OCI-LY1 (cell line): ENCODE measurements at regions not wholly inside any gene's neighbourhood (a gene's known extent, or its start where the extent isn't known, plus 50 kb on each side); places are given as distances from the start of the nearest gene placed in this dataset.

Experiments used
- H2AFZ ChIP-seq: fragments of 200-600 bp; sonication (generic), shearing (Covaris generic); 2 replicates; pipeline ENCODE4 v1.6.0; 2014; ENCODE audit warnings: antibody characterized with exemption, mild to moderate bottlenecking, low read length
- H3F3A ChIP-seq: fragments of 200-600 bp; sonication (generic), shearing (Covaris generic); 2 replicates; pipeline ENCODE4 v1.6.0; 2014; ENCODE audit warnings: mild to moderate bottlenecking, antibody characterized with exemption, low read length, moderate library complexity; ENCODE audit not compliant: insufficient read depth
- H3K27ac ChIP-seq: fragments of 200-600 bp; sonication (generic); 2 replicates; pipeline ENCODE4 v1.5.1; 2014; ENCODE audit warnings: low read length, mixed run types, mild to moderate bottlenecking, low read depth; ENCODE audit not compliant: poor library complexity, severe bottlenecking
- H3K27me3 ChIP-seq: fragments of 200-600 bp; sonication (generic); 2 replicates; pipeline ENCODE4 v1.6.0; 2014; ENCODE audit warnings: antibody characterized with exemption, mild to moderate bottlenecking, low read length, moderate library complexity; ENCODE audit not compliant: insufficient read depth
- H3K36me3 ChIP-seq: fragments of 200-600 bp; sonication (generic); 2 replicates; pipeline ENCODE4 v1.6.1; 2014; ENCODE audit warnings: mild to moderate bottlenecking, antibody characterized with exemption, low read length, moderate library complexity, mixed read lengths; ENCODE audit not compliant: insufficient read depth
- H3K4me1 ChIP-seq: fragments of 200-600 bp; sonication (generic); 2 replicates; pipeline ENCODE4 v1.5.1; 2014; ENCODE audit warnings: mild to moderate bottlenecking, low read length, moderate library complexity; ENCODE audit not compliant: insufficient read depth, severe bottlenecking
- H3K4me2 ChIP-seq: fragments of 200-600 bp; sonication (generic), shearing (Covaris generic); 2 replicates; pipeline ENCODE4 v1.6.1; 2014; ENCODE audit warnings: low read length
- H3K4me3 ChIP-seq: fragments of 200-600 bp; sonication (generic); 2 replicates; pipeline ENCODE4 v1.5.1; 2014; ENCODE audit warnings: low read length, low read depth, mild to moderate bottlenecking, mixed read lengths; ENCODE audit not compliant: poor library complexity, severe bottlenecking
- H3K79me2 ChIP-seq: fragments of 200-600 bp; shearing (Covaris generic); 2 replicates; pipeline ENCODE4 v1.6.1; 2016; ENCODE audit warnings: mixed run types, low read length, mixed read lengths; ENCODE audit not compliant: insufficient read depth
- H3K9ac ChIP-seq: fragments of 200-600 bp; sonication (generic), shearing (Covaris generic); 2 replicates; pipeline ENCODE4 v1.6.1; 2014; ENCODE audit warnings: mild to moderate bottlenecking, low read length, mixed read lengths
- H3K9me2 ChIP-seq: fragments of 200-600 bp; sonication (generic), shearing (Covaris generic); 2 replicates; pipeline ENCODE4 v1.6.1; 2014; ENCODE audit warnings: low read depth, mild to moderate bottlenecking, low read length, mixed read lengths
- H3K9me3 ChIP-seq: fragments of 200-600 bp; shearing (Covaris generic); 2 replicates; pipeline ENCODE4 v1.6.1; 2014; ENCODE audit warnings: low read length, mixed read lengths
- H4K20me1 ChIP-seq: fragments of 200-600 bp; sonication (generic), shearing (Covaris generic); 2 replicates; pipeline ENCODE4 v1.6.0; 2016; ENCODE audit warnings: mild to moderate bottlenecking, low read length; ENCODE audit not compliant: insufficient read depth
- CTCF ChIP-seq: fragments of 200-600 bp; sonication (generic), shearing (Covaris generic); IDR thresholded peaks from 2 replicates; pipeline ENCODE4 v1.5.1; 2017; ENCODE audit warnings: mild to moderate bottlenecking, antibody characterized with exemption, low read length, moderate library complexity, mixed read lengths
- EZH2 ChIP-seq: fragments of 200-600 bp; sonication (generic), shearing (Covaris generic); IDR thresholded peaks from 2 replicates; pipeline ENCODE4 v1.8.0; 2017; ENCODE audit warnings: borderline replicate concordance, mixed run types, mild to moderate bottlenecking, antibody characterized with exemption, low read length, moderate library complexity, mixed read lengths

- Histone ChIP-seq H3K9ac (no peak overlapping the region), H3K27ac (no peak overlapping the region), H3K4me3 (no peak overlapping the region), H3K4me1 (peaks cover 15% of the 10 kb centered on the region), H3F3A (no peaks in the 10 kb centered on the region), H4K20me1 (no peaks in the 10 kb centered on the region), H3K36me3 (no peaks in the 10 kb centered on the region), H3K9me3 (no peaks in the 10 kb centered on the region), H2AFZ (no peak overlapping the region), H3K27me3 (no peaks in the 10 kb centered on the region), H3K79me2 (no peaks in the 10 kb centered on the region), H3K9me2 (no peaks in the 10 kb centered on the region), H3K4me2 (no peak overlapping the region)
- no peak for TF ChIP-seq EZH2
These were observed 812.3 kb upstream of the ALCAM start for GRCh38 chr3:104554425-104554824.

GRCh38 chr3:104555728-104556127 is 811.0 kb upstream of the ALCAM start:
- H3K36me3 ChIP-seq, result no peaks in the 10 kb centered on the region
- no peak overlapping the region for H3K27ac ChIP-seq
- no peak overlapping the region for H2AFZ ChIP-seq
- H3K9ac ChIP-seq, result no peak overlapping the region
- no peaks in the 10 kb centered on the region for H3K79me2 ChIP-seq
- TF ChIP-seq EZH2 (no peak), CTCF (no peak)
- H3K4me2 ChIP-seq, result no peak overlapping the region
- H3K4me1 ChIP-seq, result peaks cover 15% of the 10 kb centered on the region
- no peak overlapping the region for H3K4me3 ChIP-seq
- no peaks in the 10 kb centered on the region for H3K9me3 ChIP-seq
- H3K9me2 ChIP-seq, result no peaks in the 10 kb centered on the region
- no peaks in the 10 kb centered on the region for H4K20me1 ChIP-seq
- no peaks in the 10 kb centered on the region for H3K27me3 ChIP-seq
- H3F3A ChIP-seq, result no peaks in the 10 kb centered on the region

- H4K20me1 ChIP-seq, result no peaks in the 10 kb centered on the region
- no peak overlapping the region for H3K9ac ChIP-seq
- H2AFZ ChIP-seq, result no peak overlapping the region
- H3K9me2 ChIP-seq, result no peaks in the 10 kb centered on the region
- no peaks in the 10 kb centered on the region for H3K79me2 ChIP-seq
- H3K9me3 ChIP-seq, result no peaks in the 10 kb centered on the region
- no peaks in the 10 kb centered on the region for H3K27me3 ChIP-seq
- H3K4me2 ChIP-seq, result no peak overlapping the region
- no peak overlapping the region for H3K27ac ChIP-seq
- H3K4me3 ChIP-seq, result no peak overlapping the region
- H3K36me3 ChIP-seq, result no peaks in the 10 kb centered on the region
- peaks cover 15% of the 10 kb centered on the region for H3K4me1 ChIP-seq
- no peaks in the 10 kb centered on the region for H3F3A ChIP-seq
- TF ChIP-seq EZH2 (no peak), CTCF (no peak)
These were observed 810.2 kb upstream of the ALCAM start for GRCh38 chr3:104556372-104557078.

- H3K27me3 ChIP-seq, result no peaks in the 10 kb centered on the region
- H3K79me2 ChIP-seq, result no peaks in the 10 kb centered on the region
- H3K27ac ChIP-seq, result no peak overlapping the region
- no peaks in the 10 kb centered on the region for H3K36me3 ChIP-seq
- peaks cover 9% of the 10 kb centered on the region for H3K4me1 ChIP-seq
- H3K9me3 ChIP-seq, result no peaks in the 10 kb centered on the region
- TF ChIP-seq EZH2 (no peak), CTCF (no peak)
- H3F3A ChIP-seq, result peaks cover 3% of the 10 kb centered on the region; the same call in 1 of the 2 replicates
- H3K9me2 ChIP-seq, result no peaks in the 10 kb centered on the region
- H3K4me3 ChIP-seq, result no peak overlapping the region
- H2AFZ ChIP-seq, result no peak overlapping the region
- no peak overlapping the region for H3K4me2 ChIP-seq
- H4K20me1 ChIP-seq, result no peaks in the 10 kb centered on the region
- no peak overlapping the region for H3K9ac ChIP-seq
These were observed 805.4 kb upstream of the ALCAM start for GRCh38 chr3:104561324-104561723.
